DOHH2 (cell line): ENCODE measurements at regions not wholly inside any gene's neighbourhood (a gene's known extent, or its start where the extent isn't known, plus 50 kb on each side); places are given as distances from the start of the nearest gene placed in this dataset.

Source experiments
- H3F3A ChIP-seq: fragments of 200-600 bp; sonication (generic), shearing (Covaris generic); 2 replicates; pipeline ENCODE4 v1.6.0; 2016; ENCODE audit warnings: antibody characterized with exemption, mild to moderate bottlenecking; ENCODE audit not compliant: control insufficient read depth, insufficient read depth
- H3K27ac ChIP-seq: fragments of 200-600 bp; sonication (generic); 2 replicates; pipeline ENCODE4 v1.5.1; 2014; ENCODE audit warnings: low read depth, mild to moderate bottlenecking, low read length, moderate library complexity
- H3K27me3 ChIP-seq: fragments of 200-600 bp; sonication (generic); 2 replicates; pipeline ENCODE4 v1.6.1; 2014; ENCODE audit warnings: mild to moderate bottlenecking, low read length, mixed read lengths; ENCODE audit not compliant: control insufficient read depth
- H3K36me3 ChIP-seq: fragments of 200-600 bp; sonication (generic); 2 replicates; pipeline ENCODE4 v1.6.1; 2014; ENCODE audit warnings: mild to moderate bottlenecking, low read length, moderate library complexity, mixed read lengths; ENCODE audit not compliant: control insufficient read depth
- H3K4me1 ChIP-seq: fragments of 200-600 bp; sonication (generic); 2 replicates; pipeline ENCODE4 v1.6.1; 2014; ENCODE audit warnings: mild to moderate bottlenecking, low read length, mixed read lengths; ENCODE audit not compliant: control insufficient read depth
- H3K4me2 ChIP-seq: fragments of 200-600 bp; sonication (generic); 2 replicates; pipeline ENCODE4 v1.6.0; 2014; ENCODE audit warnings: mild to moderate bottlenecking, low read length, moderate library complexity
- H3K4me3 ChIP-seq: fragments of 200-600 bp; sonication (generic); 2 replicates; pipeline ENCODE4 v1.5.1; 2014; ENCODE audit warnings: mild to moderate bottlenecking, low read length, mixed read lengths
- H3K79me2 ChIP-seq: fragments of 200-600 bp; sonication (generic); 2 replicates; pipeline ENCODE4 v1.6.1; 2014; ENCODE audit warnings: mild to moderate bottlenecking, low read length, mixed read lengths; ENCODE audit not compliant: control insufficient read depth
- H3K9me2 ChIP-seq: fragments of 200-600 bp; sonication (generic); replicated peaks from 2 replicates; pipeline ENCODE4 v1.6.1; 2014; ENCODE audit warnings: mild to moderate bottlenecking, low read length, mixed read lengths; ENCODE audit not compliant: control insufficient read depth
- H3K9me3 ChIP-seq: fragments of 200-600 bp; sonication (generic); 2 replicates; pipeline ENCODE4 v1.6.1; 2014; ENCODE audit warnings: antibody characterized with exemption, low read length, mixed read lengths; ENCODE audit not compliant: control insufficient read depth, insufficient read depth
- H4K20me1 ChIP-seq: fragments of 200-600 bp; sonication (generic); 2 replicates; pipeline ENCODE4 v1.6.0; 2014; ENCODE audit warnings: low read depth, mild to moderate bottlenecking, antibody characterized with exemption, low read length, moderate library complexity; ENCODE audit not compliant: control insufficient read depth, insufficient read depth
- EZH2phosphoT487 ChIP-seq: fragments of 200-600 bp; sonication (generic); IDR thresholded peaks from 2 replicates; pipeline ENCODE4 v1.6.1; 2017; ENCODE audit warnings: borderline replicate concordance, mild to moderate bottlenecking, antibody characterized with exemption, low read length, moderate library complexity, mixed read lengths
- TF ChIP-seq, protein P1 (sequence below): fragments of 200-600 bp; sonication (generic); IDR thresholded peaks from one replicate; pipeline ENCODE4 v1.5.1; 2014; ENCODE audit warnings: antibody characterized with exemption, mild to moderate bottlenecking, low read depth, low read length; ENCODE audit not compliant: poor library complexity, severe bottlenecking

- Histone ChIP-seq H3K4me3 (no peak overlapping the region), H3K9me3 (no peaks in the 10 kb centered on the region), H3F3A (no peaks in the 10 kb centered on the region), H4K20me1 (no peaks in the 10 kb centered on the region), H3K27ac (no peak overlapping the region), H3K4me1 (no peaks in the 10 kb centered on the region), H3K9me2 (no peaks in the 10 kb centered on the region), H3K4me2 (no peak overlapping the region), H3K27me3 (no peaks in the 10 kb centered on the region), H3K79me2 (no peaks in the 10 kb centered on the region), H3K36me3 (no peaks in the 10 kb centered on the region)
- no peak for TF ChIP-seq EZH2phosphoT487
- TF ChIP-seq, protein P1, sequence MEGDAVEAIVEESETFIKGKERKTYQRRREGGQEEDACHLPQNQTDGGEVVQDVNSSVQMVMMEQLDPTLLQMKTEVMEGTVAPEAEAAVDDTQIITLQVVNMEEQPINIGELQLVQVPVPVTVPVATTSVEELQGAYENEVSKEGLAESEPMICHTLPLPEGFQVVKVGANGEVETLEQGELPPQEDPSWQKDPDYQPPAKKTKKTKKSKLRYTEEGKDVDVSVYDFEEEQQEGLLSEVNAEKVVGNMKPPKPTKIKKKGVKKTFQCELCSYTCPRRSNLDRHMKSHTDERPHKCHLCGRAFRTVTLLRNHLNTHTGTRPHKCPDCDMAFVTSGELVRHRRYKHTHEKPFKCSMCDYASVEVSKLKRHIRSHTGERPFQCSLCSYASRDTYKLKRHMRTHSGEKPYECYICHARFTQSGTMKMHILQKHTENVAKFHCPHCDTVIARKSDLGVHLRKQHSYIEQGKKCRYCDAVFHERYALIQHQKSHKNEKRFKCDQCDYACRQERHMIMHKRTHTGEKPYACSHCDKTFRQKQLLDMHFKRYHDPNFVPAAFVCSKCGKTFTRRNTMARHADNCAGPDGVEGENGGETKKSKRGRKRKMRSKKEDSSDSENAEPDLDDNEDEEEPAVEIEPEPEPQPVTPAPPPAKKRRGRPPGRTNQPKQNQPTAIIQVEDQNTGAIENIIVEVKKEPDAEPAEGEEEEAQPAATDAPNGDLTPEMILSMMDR, result no peak
These were observed 800.2 kb upstream of the TENM3 start for GRCh38 chr4:181443021-181443420.

GRCh38 chr4:181465826-181466225, 777.4 kb upstream of the TENM3 start:
- no peaks in the 10 kb centered on the region for H3F3A ChIP-seq
- H3K27me3 ChIP-seq, result no peaks in the 10 kb centered on the region
- no peaks in the 10 kb centered on the region for H3K79me2 ChIP-seq
- H3K27ac ChIP-seq, result no peak overlapping the region
- H3K4me3 ChIP-seq, result no peak overlapping the region
- TF ChIP-seq EZH2phosphoT487, result no peak
- TF ChIP-seq, protein P1, result no peak
- H4K20me1 ChIP-seq, result no peaks in the 10 kb centered on the region
- no peaks in the 10 kb centered on the region for H3K36me3 ChIP-seq
- no peaks in the 10 kb centered on the region for H3K9me2 ChIP-seq
- no peak overlapping the region for H3K4me2 ChIP-seq
- no peaks in the 10 kb centered on the region for H3K9me3 ChIP-seq
- H3K4me1 ChIP-seq, result no peaks in the 10 kb centered on the region

DNA sequence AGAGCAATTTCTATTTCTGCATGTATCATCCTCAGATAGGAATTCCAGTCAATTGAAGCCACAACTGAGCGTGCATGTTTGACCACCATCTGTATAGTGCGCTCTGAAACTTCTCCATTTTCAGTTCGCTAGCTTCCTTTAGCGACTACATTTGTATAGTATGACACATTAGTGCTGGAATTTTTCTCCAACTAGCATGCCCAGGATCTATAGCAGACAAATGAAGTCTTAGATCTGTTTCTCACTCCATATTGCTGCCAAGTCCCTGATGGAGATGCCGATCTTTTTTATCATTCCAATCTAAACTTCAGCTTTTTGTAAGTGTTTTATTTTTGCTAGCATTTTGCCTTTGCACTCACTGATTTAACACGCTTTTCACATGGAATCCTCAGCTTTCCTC, 774.8 kb upstream of the TENM3 start:
- Histone ChIP-seq H4K20me1 (no peaks in the 10 kb centered on the region), H3K27me3 (no peaks in the 10 kb centered on the region), H3K4me2 (no peak overlapping the region), H3K9me3 (no peaks in the 10 kb centered on the region), H3K4me1 (no peaks in the 10 kb centered on the region), H3K9me2 (no peaks in the 10 kb centered on the region), H3K27ac (no peak overlapping the region), H3K4me3 (no peak overlapping the region), H3K36me3 (no peaks in the 10 kb centered on the region), H3K79me2 (no peaks in the 10 kb centered on the region), H3F3A (no peaks in the 10 kb centered on the region)
- TF ChIP-seq, protein P1, result no peak
- TF ChIP-seq EZH2phosphoT487, result no peak

DNA sequence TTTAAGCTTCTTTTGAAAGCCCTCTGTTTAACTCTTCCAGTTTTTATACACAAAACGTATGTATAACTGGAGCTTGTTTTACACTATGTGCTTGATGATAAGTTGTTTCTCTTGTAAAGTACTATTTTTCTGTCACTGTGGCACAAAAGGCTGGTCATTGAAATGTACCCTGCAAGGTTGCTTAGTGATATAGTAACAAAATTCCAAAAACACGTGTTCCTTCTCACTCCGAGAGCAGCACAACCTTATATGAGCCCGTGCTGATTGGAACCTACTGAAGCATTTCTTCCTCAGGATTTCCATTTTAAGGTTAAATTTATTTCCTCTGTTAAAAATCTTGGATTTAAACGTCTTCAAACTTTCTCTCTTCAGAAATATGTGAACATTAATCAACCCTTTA, 772.9 kb upstream of the TENM3 start:
- H3K4me3 ChIP-seq, result no peak overlapping the region
- TF ChIP-seq, protein P1, result no peak
- no peak for TF ChIP-seq EZH2phosphoT487

More for the DNA sequence above, 772.9 kb upstream of the TENM3 start:
- H3K27me3 ChIP-seq, result no peaks in the 10 kb centered on the region
- H4K20me1 ChIP-seq, result no peaks in the 10 kb centered on the region
- H3K4me2 ChIP-seq, result no peak overlapping the region
- H3K36me3 ChIP-seq, result no peaks in the 10 kb centered on the region
- no peak overlapping the region for H3K27ac ChIP-seq
- no peaks in the 10 kb centered on the region for H3K9me2 ChIP-seq
- H3K4me1 ChIP-seq, result no peaks in the 10 kb centered on the region
- H3F3A ChIP-seq, result no peaks in the 10 kb centered on the region
- H3K9me3 ChIP-seq, result no peaks in the 10 kb centered on the region
- no peaks in the 10 kb centered on the region for H3K79me2 ChIP-seq
